Neural cell (in vitro differentiated cells): ENCODE measurements at regions not wholly inside any gene's neighbourhood (a gene's known extent, or its start where the extent isn't known, plus 50 kb on each side); places are given as distances from the start of the nearest gene placed in this dataset.

Experiments used
- H2AFZ ChIP-seq: fragments of 200-600, 300-800 bp; sonication (generic), shearing (Covaris generic); 2 replicates; pipeline ENCODE4 v1.6.0; 2014; ENCODE audit warnings: low read depth, mild to moderate bottlenecking, antibody characterized with exemption, low read length, moderate library complexity
- H3F3A ChIP-seq: fragments of 200-600 bp; shearing (Covaris generic); 2 replicates; pipeline ENCODE4 v1.6.1; 2016; ENCODE audit warnings: mild to moderate bottlenecking, moderate library complexity, mixed read lengths, antibody characterized with exemption, low read length; ENCODE audit not compliant: insufficient read depth, poor library complexity, severe bottlenecking
- H3K27ac ChIP-seq: fragments of 200-600, 300-800 bp; sonication (generic), shearing (Covaris generic); 2 replicates; pipeline ENCODE4 v1.5.1; 2014; ENCODE audit warnings: mild to moderate bottlenecking, low read length, moderate library complexity
- H3K27me3 ChIP-seq: fragments of 300-800, 200-600 bp; sonication (generic), shearing (Covaris generic); 2 replicates; pipeline ENCODE4 v1.6.0; 2014; ENCODE audit warnings: mild to moderate bottlenecking, low read depth, low read length, moderate library complexity; ENCODE audit not compliant: insufficient read depth
- H3K36me3 ChIP-seq: fragments of 300-800, 200-600 bp; sonication (generic), shearing (Covaris generic); 2 replicates; pipeline ENCODE4 v1.5.1; 2014; ENCODE audit warnings: mild to moderate bottlenecking, antibody characterized with exemption, low read length, moderate library complexity; ENCODE audit not compliant: insufficient read depth
- H3K4me2 ChIP-seq: fragments of 300-800, 200-600 bp; sonication (generic), shearing (Covaris generic); 2 replicates; pipeline ENCODE4 v1.6.0; 2014; ENCODE audit warnings: mild to moderate bottlenecking, low read length
- H3K4me3 ChIP-seq: fragments of 300-800, 200-600 bp; sonication (generic), shearing (Covaris generic); 2 replicates; pipeline ENCODE4 v1.5.1; 2014; ENCODE audit warnings: mild to moderate bottlenecking, low read length, moderate library complexity
- H3K79me2 ChIP-seq: fragments of 200-600 bp; shearing (Covaris generic); replicated peaks from 2 replicates; pipeline ENCODE4 v1.6.0; 2014; ENCODE audit warnings: mild to moderate bottlenecking, low read length, moderate library complexity; ENCODE audit not compliant: insufficient read depth
- H3K9ac ChIP-seq: fragments of 300-800, 200-600 bp; sonication (generic), shearing (Covaris generic); 2 replicates; pipeline ENCODE4 v1.6.1; 2016; ENCODE audit warnings: mild to moderate bottlenecking, low read length, mixed read lengths
- H3K9me2 ChIP-seq: fragments of 200-600 bp; shearing (Covaris generic); 2 replicates; pipeline ENCODE4 v1.6.1; 2016; ENCODE audit warnings: mild to moderate bottlenecking, low read length, mixed read lengths; ENCODE audit not compliant: insufficient read depth
- H3K9me3 ChIP-seq: fragments of 200-600, 300-800 bp; sonication (generic), shearing (Covaris generic); 2 replicates; pipeline ENCODE4 v1.6.1; 2016; ENCODE audit warnings: mild to moderate bottlenecking, mixed run types, low read length, moderate library complexity, mixed read lengths
- H4K20me1 ChIP-seq: fragments of 200-600 bp; shearing (Covaris generic); 2 replicates; pipeline ENCODE4 v1.6.1; 2016; ENCODE audit warnings: mild to moderate bottlenecking, mixed run types; ENCODE audit not compliant: insufficient read depth
- EP300 ChIP-seq: fragments of 450-650 bp; conservative IDR thresholded peaks from 2 replicates; pipeline ENCODE4 v1.6.1; 2014; ENCODE audit warnings: antibody characterized with exemption, mild to moderate bottlenecking, moderate library complexity; ENCODE audit not compliant: poor library complexity, severe bottlenecking
- EZH2 ChIP-seq: fragments of 200-600, 300-800 bp; shearing (Covaris generic), sonication (generic); IDR thresholded peaks from 2 replicates; pipeline ENCODE4 v1.6.1; 2014; ENCODE audit warnings: antibody characterized with exemption, low read length, borderline replicate concordance, mild to moderate bottlenecking; ENCODE audit not compliant: insufficient read depth, poor library complexity, severe bottlenecking
- MXI1 ChIP-seq: fragments of 450-650 bp; conservative IDR thresholded peaks from 2 replicates; pipeline ENCODE4 v1.6.1; 2014; ENCODE audit warnings: antibody characterized with exemption, mild to moderate bottlenecking; ENCODE audit not compliant: poor library complexity, severe bottlenecking
- POLR2AphosphoS5 ChIP-seq: IDR thresholded peaks from 2 replicates; pipeline ENCODE4 v1.6.1; 2012
- RAD21 ChIP-seq: fragments of 450-650 bp; conservative IDR thresholded peaks from 2 replicates; pipeline ENCODE4 v1.6.1; 2014; ENCODE audit warnings: antibody characterized with exemption, mild to moderate bottlenecking, moderate library complexity
- REST ChIP-seq: IDR thresholded peaks from 2 replicates; pipeline ENCODE4 v1.6.1; 2012; ENCODE audit warnings: borderline replicate concordance
- SMC3 ChIP-seq: fragments of 450-650 bp; conservative IDR thresholded peaks from 2 replicates; pipeline ENCODE4 v1.6.1; 2014; ENCODE audit warnings: antibody characterized with exemption, mild to moderate bottlenecking, moderate library complexity; ENCODE audit not compliant: poor library complexity
- TAF1 ChIP-seq: IDR thresholded peaks from 2 replicates; pipeline ENCODE4 v1.6.1; 2012; ENCODE audit warnings: low read depth
- TF ChIP-seq, protein P1 (sequence below): fragments of 450-650 bp; IDR thresholded peaks from 2 replicates; pipeline ENCODE4 v1.5.1; 2014; ENCODE audit warnings: antibody characterized with exemption, mild to moderate bottlenecking, moderate library complexity; ENCODE audit not compliant: poor library complexity, severe bottlenecking

- Histone ChIP-seq H3K4me3 (no peak overlapping the region), H3K4me2 (no peak overlapping the region), H3K9ac (no peak overlapping the region), H3K9me2 (no peaks in the 10 kb centered on the region), H3K27ac (no peak overlapping the region), H3K36me3 (no peaks in the 10 kb centered on the region), H3K9me3 (no peaks in the 10 kb centered on the region), H2AFZ (no peak overlapping the region), H4K20me1 (no peaks in the 10 kb centered on the region), H3F3A (no peaks in the 10 kb centered on the region), H3K27me3 (no peaks in the 10 kb centered on the region), H3K79me2 (no peaks in the 10 kb centered on the region)
- no peak for TF ChIP-seq POLR2AphosphoS5
- TF ChIP-seq EZH2, result no peak
- no peak for TF ChIP-seq TAF1
- TF ChIP-seq SMC3, result no peak
- TF ChIP-seq, protein P1, sequence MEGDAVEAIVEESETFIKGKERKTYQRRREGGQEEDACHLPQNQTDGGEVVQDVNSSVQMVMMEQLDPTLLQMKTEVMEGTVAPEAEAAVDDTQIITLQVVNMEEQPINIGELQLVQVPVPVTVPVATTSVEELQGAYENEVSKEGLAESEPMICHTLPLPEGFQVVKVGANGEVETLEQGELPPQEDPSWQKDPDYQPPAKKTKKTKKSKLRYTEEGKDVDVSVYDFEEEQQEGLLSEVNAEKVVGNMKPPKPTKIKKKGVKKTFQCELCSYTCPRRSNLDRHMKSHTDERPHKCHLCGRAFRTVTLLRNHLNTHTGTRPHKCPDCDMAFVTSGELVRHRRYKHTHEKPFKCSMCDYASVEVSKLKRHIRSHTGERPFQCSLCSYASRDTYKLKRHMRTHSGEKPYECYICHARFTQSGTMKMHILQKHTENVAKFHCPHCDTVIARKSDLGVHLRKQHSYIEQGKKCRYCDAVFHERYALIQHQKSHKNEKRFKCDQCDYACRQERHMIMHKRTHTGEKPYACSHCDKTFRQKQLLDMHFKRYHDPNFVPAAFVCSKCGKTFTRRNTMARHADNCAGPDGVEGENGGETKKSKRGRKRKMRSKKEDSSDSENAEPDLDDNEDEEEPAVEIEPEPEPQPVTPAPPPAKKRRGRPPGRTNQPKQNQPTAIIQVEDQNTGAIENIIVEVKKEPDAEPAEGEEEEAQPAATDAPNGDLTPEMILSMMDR, result no peak
- no peak for TF ChIP-seq MXI1
- TF ChIP-seq EP300, result no peak
- no peak for TF ChIP-seq REST
- TF ChIP-seq RAD21, result no peak
These were observed 136.5 kb upstream of the TWIST2 start for GRCh38 chr2:238711346-238711745.

- TF ChIP-seq EP300, result no peak
- no peak for TF ChIP-seq MXI1
- no peak for TF ChIP-seq REST
- Histone ChIP-seq H3F3A (no peaks in the 10 kb centered on the region), H3K36me3 (no peaks in the 10 kb centered on the region), H4K20me1 (no peaks in the 10 kb centered on the region), H3K79me2 (no peaks in the 10 kb centered on the region), H3K4me2 (no peak overlapping the region), H3K4me3 (no peak overlapping the region), H3K9ac (no peak overlapping the region), H3K9me2 (no peaks in the 10 kb centered on the region), H3K27me3 (no peaks in the 10 kb centered on the region), H3K27ac (no peak overlapping the region), H2AFZ (no peak overlapping the region), H3K9me3 (no peaks in the 10 kb centered on the region)
These were observed 135.9 kb upstream of the TWIST2 start for GRCh38 chr2:238712011-238712410.
